NCI-H345 (cell line): ENCODE measurements at regions not wholly inside any gene's neighbourhood (a gene's known extent, or its start where the extent isn't known, plus 50 kb on each side); places are given as distances from the start of the nearest gene placed in this dataset.
A peak's percentile ranks its signal among the peaks of the same experiment; 100 is the strongest.

Source experiments
- DNase-seq: peaks from one replicate; lab custom pipeline; 2025; lab: John Stamatoyannopoulos, UW

GRCh38 chr3:80492162-80492561, 724.4 kb upstream of the ROBO1 start:
- DNase-seq = no peak

- DNase-seq = no peak
These were observed 705.2 kb upstream of the ROBO1 start for GRCh38 chr3:80472961-80473360.

GRCh38 chr3:80472459-80472858, 704.7 kb upstream of the ROBO1 start:
- no peak for DNase-seq

GRCh38 chr3:80470433-80470832, 702.6 kb upstream of the ROBO1 start:
- DNase-seq = no peak

GRCh38 chr3:80465746-80466145, 697.9 kb upstream of the ROBO1 start:
- DNase-seq = no peak

- no peak for DNase-seq
These were observed 683.6 kb upstream of the ROBO1 start for GRCh38 chr3:80451393-80451792.

- no peak for DNase-seq
These were observed 677.8 kb upstream of the ROBO1 start for GRCh38 chr3:80445641-80446040.

- no peak for DNase-seq
These were observed 677.3 kb upstream of the ROBO1 start for GRCh38 chr3:80445053-80445452.

GRCh38 chr3:80439490-80439889, 671.7 kb upstream of the ROBO1 start:
- DNase-seq = peak; percentile 23

GRCh38 chr3:80434366-80434765, 666.6 kb upstream of the ROBO1 start:
- no peak for DNase-seq

GRCh38 chr3:80424951-80425350, 657.2 kb upstream of the ROBO1 start:
- DNase-seq = no peak

GRCh38 chr3:80408030-80408721, 640.4 kb upstream of the ROBO1 start:
- no peak for DNase-seq

GRCh38 chr3:80405618-80406017, 637.8 kb upstream of the ROBO1 start:
- DNase-seq = no peak

GRCh38 chr3:80395023-80395422, 627.2 kb upstream of the ROBO1 start:
- DNase-seq = no peak

GRCh38 chr3:80391573-80391972, 623.8 kb upstream of the ROBO1 start:
- DNase-seq = no peak

GRCh38 chr3:80384811-80385210, 617.0 kb upstream of the ROBO1 start:
- no peak for DNase-seq

GRCh38 chr3:80374423-80374822, 606.6 kb upstream of the ROBO1 start:
- DNase-seq = no peak

GRCh38 chr3:80368616-80369015, 600.8 kb upstream of the ROBO1 start:
- no peak for DNase-seq

GRCh38 chr3:80366808-80367548, 599.2 kb upstream of the ROBO1 start:
- DNase-seq = no peak

GRCh38 chr3:80357761-80358160, 590.0 kb upstream of the ROBO1 start:
- no peak for DNase-seq

GRCh38 chr3:80355144-80355543, 587.3 kb upstream of the ROBO1 start:
- DNase-seq = no peak

- no peak for DNase-seq
These were observed 583.4 kb upstream of the ROBO1 start for GRCh38 chr3:80351201-80351600.

- DNase-seq = no peak
These were observed 583.0 kb upstream of the ROBO1 start for GRCh38 chr3:80350771-80351170.

GRCh38 chr3:80338366-80338765, 570.6 kb upstream of the ROBO1 start:
- DNase-seq = no peak
